Mucosa of rectum (tissue), 2 donors: ENCODE measurements at regions not wholly inside any gene's neighbourhood (a gene's known extent, or its start where the extent isn't known, plus 50 kb on each side); places are given as distances from the start of the nearest gene placed in this dataset.

Source experiments
- H3K27ac ChIP-seq, 2 donors: one replicate each; pipeline ENCODE4 v1.7.0; 2013; ENCODE audit warnings: inconsistent platforms in 2 of 2, low read depth in 2 of 2, low read length in 2 of 2
- H3K27me3 ChIP-seq, 2 donors: one replicate each; pipeline ENCODE4 v1.7.0; 2013; ENCODE audit warnings: low read length in 2 of 2; ENCODE audit not compliant: control insufficient read depth in 2 of 2, insufficient read depth in 2 of 2
- H3K36me3 ChIP-seq, 2 donors: one replicate each; pipeline ENCODE4 v1.7.0; 2013; ENCODE audit warnings: low read length in 2 of 2; ENCODE audit not compliant: control insufficient read depth in 2 of 2, insufficient read depth in 2 of 2
- H3K4me1 ChIP-seq, 2 donors: one replicate each; pipeline ENCODE4 v1.7.0; 2013; ENCODE audit warnings: low read length in 2 of 2, mild to moderate bottlenecking in 1 of 2; ENCODE audit not compliant: control insufficient read depth in 2 of 2, insufficient read depth in 2 of 2
- H3K4me3 ChIP-seq, 2 donors: one replicate each; pipeline ENCODE4 v1.7.0; 2013; ENCODE audit warnings: low read length in 2 of 2
- H3K9ac ChIP-seq, 2 donors: one replicate each; pipeline ENCODE4 v1.7.0; 2013; ENCODE audit warnings: low read length in 2 of 2, low read depth in 1 of 2, mild to moderate bottlenecking in 1 of 2
- H3K9me3 ChIP-seq, 2 donors: one replicate each; pipeline ENCODE4 v1.7.0; 2013; ENCODE audit warnings: low read length in 2 of 2; ENCODE audit not compliant: control insufficient read depth in 2 of 2
- donor health status: healthy.
- donor health status: Normal muscosa, but diverticular disease.

DNA sequence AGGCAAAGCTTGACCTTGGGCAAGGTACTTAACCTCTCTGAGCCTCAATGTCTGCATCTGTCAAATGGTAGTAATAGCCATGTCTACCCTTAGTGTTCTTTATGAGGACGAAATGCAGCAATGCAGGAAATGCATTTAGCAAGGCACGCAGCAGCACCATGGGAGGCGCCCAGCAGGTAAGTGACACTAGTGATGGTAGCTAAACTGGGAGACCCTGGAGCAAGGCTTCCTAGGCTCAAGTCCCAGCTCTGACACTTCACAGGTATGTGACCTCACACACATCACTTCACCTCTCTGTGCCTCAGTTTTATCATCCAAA is 289.0 kb downstream of the RRAGC start:
- H3K27me3 ChIP-seq: peaks cover 2 to 3% of the 10 kb centered on the region in 2 donors
- no peaks in the 10 kb centered on the region for H3K36me3 ChIP-seq
- H3K9ac ChIP-seq: no peak overlapping the region
- no peaks in the 10 kb centered on the region for H3K9me3 ChIP-seq
- H3K27ac ChIP-seq: no peak overlapping the region
- H3K4me1 ChIP-seq: no peaks in the 10 kb centered on the region
- no peak overlapping the region for H3K4me3 ChIP-seq

DNA sequence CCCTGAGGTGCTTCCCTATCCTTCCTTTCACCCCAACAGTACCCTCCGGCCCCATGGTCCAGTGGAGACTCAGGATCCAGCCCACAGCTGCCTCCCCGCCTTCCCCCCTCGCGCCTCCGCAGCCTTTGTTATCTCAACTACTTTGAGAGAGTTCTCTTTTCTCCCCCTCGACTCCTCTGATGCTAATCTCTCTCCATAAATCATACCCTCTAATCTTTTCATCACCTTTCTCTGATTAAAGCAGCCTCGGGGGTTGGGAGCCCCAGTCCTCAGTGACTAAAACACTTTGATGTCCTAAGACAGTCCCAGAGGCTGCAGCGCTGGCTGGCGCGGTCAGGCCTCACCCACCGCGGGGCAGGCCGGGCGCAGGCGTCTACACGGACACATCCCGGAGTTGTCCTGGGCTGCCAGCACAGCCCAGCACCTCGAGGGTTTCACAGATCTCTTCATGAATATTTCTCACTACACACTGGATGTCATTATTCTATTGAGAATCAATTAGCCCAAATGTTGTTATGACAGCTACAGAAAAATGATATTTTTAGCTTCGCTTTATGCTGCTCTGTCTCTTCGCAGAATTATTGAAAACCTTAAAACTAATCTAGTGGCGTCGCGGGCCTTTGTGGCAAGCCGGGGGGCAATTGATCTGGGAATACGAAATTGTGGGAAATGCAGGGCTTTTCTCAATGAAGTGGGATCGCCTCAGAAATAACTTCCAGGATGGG is 289.5 kb downstream of the RRAGC start:
- peaks cover 2 to 3% of the 10 kb centered on the region in 2 donors for H3K27me3 ChIP-seq
- no peak overlapping the region for H3K4me3 ChIP-seq
- no peaks in the 10 kb centered on the region for H3K4me1 ChIP-seq
- no peaks in the 10 kb centered on the region for H3K9me3 ChIP-seq
- H3K9ac ChIP-seq: no peak overlapping the region
- H3K27ac ChIP-seq: no peak overlapping the region
- H3K36me3 ChIP-seq: no peaks in the 10 kb centered on the region

DNA sequence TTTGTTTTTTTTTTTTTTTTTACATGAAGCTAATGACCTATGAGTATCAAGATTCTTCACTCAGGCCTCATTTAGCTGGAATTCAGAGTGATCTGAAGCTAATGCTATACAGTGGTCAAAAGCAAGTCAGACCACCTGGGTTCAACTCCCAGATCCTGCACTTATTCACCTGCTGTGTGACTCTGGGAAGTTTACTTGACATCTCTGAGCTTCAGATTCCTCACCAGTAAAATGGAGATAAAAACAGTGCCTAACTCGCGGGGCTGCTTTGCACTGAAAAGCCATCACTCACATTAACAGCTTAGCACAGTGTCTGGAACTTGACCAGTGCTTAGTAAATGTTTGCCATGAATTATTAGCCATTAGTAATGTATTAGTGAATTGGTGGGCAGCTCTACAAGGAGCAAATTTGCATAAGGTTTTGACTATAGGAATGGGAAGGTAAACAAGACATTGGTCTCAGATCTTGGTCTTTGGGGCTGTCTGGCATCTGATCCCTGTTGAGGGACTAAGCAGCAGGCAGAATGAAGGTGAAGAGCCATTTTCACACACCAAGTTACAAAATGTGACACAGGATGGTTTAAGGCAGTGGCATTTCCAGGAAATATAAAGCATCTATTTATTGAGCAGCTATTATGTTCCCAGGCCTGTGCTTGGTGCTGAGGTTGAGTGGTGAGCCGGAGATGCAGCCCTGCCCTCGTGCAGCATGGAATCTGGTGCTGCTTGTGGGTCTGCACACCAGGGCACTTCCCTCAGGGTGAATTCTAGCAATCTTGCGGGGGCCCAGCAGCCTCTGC is 291.3 kb downstream of the RRAGC start:
- Histone ChIP-seq H3K4me1 (no peaks in the 10 kb centered on the region), H3K27me3 (peaks cover 0 to 3% of the 10 kb centered on the region in 2 donors), H3K9me3 (no peaks in the 10 kb centered on the region), H3K9ac (no peak overlapping the region), H3K4me3 (no peak overlapping the region), H3K27ac (no peak overlapping the region), H3K36me3 (no peaks in the 10 kb centered on the region)

DNA sequence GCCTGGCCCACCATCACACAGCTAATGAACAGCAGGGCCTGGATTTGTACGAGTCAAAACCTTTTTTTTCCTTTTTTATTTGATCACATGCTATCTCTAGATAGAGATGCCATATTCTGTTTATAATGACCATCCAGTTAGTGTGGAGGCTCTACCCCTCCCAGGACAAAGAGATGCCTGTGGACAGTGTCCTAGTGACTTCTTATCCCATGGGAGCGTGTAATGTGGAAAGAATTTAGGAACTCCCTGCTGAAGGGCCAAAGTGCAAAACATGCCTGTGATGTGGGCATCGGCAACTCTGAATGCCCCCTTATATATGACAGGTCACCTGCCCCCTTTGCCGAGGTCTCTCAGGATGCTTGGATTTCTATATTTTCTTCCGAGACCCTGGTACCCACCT is 292.2 kb downstream of the RRAGC start:
- Histone ChIP-seq H3K4me1 (no peaks in the 10 kb centered on the region), H3K27ac (no peak overlapping the region), H3K9ac (no peak overlapping the region), H3K27me3 (peaks cover 0 to 3% of the 10 kb centered on the region in 2 donors), H3K36me3 (no peaks in the 10 kb centered on the region), H3K4me3 (no peak overlapping the region), H3K9me3 (no peaks in the 10 kb centered on the region)

DNA sequence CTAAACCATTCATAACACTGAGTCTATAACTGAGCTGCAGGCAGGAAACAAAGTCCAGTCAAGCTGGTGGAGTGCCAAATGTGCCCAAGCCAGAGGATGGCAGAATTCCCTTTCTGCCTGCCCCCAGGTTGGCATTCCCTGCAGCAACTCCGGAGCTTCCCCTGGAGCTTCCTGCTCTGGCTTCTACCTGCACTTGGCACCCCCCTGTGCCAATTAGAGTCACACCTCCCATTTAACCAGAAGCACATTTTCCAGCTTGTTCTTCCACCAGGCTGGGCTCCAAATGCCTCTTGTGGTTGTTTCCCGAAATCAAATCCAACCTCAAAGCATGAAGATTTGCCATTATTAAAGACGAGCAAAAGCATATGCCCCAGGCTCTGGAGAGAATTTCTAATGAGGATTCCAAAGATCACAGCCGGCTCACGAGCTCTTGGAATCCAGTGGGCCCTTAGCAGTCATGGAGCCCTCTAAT is 294.5 kb downstream of the RRAGC start:
- Histone ChIP-seq H3K9ac (no peak overlapping the region), H3K4me1 (peaks cover 3 to 6% of the 10 kb centered on the region in 2 donors), H3K9me3 (no peaks in the 10 kb centered on the region), H3K4me3 (no peak overlapping the region), H3K27me3 (peaks cover 0 to 4% of the 10 kb centered on the region in 2 donors), H3K27ac (no peak overlapping the region), H3K36me3 (no peaks in the 10 kb centered on the region)

DNA sequence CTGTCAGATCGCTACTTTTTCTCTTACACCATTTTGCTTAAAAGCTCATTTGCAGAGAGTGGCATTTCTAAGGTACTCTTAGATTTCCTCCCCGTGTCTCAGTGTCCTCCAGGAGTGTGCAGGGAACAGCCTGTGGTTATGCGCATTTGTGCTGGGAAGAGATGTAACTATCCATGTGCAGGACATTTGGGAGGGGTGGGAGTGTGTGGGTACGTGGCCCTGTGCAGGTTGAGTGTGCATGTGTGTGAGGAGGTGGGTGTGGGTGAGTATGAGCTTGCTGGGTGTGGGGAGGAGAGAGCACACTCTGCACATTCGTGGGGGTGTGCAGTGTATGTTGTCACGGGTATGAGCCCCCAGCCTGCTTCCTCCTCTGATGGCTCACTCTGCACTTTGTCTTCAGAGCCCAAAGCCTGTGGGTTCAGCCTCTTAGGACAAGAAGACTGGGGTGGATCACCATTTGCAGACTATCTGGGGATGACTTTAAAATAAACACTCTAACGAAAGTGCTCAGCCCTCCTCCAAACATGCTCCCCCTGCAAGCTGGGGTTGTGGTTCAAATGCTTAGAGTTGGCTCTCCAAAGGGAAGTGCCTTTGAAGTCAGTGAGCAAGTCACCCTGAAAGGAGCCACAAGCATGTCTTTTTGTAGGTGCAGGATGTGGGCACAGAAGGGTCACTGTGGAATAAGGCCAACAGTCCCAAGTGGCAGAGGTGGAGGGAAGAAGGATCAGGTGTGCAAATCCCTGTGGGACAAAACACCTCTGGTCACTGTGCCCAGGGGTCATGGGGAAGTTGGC is 295.4 kb downstream of the RRAGC start:
- H3K27me3 ChIP-seq: peaks cover 0 to 5% of the 10 kb centered on the region in 2 donors
- H3K9me3 ChIP-seq: no peaks in the 10 kb centered on the region
- no peak overlapping the region for H3K27ac ChIP-seq
- no peak overlapping the region for H3K9ac ChIP-seq
- H3K36me3 ChIP-seq: no peaks in the 10 kb centered on the region
- H3K4me1 ChIP-seq: peaks cover 4 to 6% of the 10 kb centered on the region in 2 donors
- H3K4me3 ChIP-seq: no peak overlapping the region

DNA sequence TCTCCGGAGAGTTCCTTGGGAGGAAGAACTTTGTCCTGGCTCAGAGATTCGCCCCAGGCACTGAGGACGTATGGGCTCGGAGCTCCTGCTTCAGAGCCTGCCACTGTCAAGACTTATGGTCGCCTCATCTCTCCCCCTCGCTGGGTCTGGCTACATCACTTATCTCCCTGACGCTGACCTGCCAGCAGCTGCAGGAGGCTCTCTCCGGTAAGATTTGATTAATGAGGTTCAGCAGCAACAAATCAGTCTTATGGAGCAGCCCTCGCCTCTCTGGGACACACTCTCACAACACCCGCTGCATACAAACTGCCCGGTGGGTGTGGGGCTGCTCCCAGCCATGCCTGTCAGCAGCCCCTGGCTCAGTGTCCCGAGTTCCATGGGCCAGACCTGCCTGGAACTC is 297.8 kb downstream of the RRAGC start:
- H3K4me1 ChIP-seq: peaks cover 4 to 6% of the 10 kb centered on the region in 2 donors
- H3K9me3 ChIP-seq: no peaks in the 10 kb centered on the region
- no peak overlapping the region for H3K9ac ChIP-seq
- H3K36me3 ChIP-seq: no peaks in the 10 kb centered on the region
- H3K4me3 ChIP-seq: no peak overlapping the region
- H3K27ac ChIP-seq: no peak overlapping the region
- peaks cover 0 to 5% of the 10 kb centered on the region in 2 donors for H3K27me3 ChIP-seq

DNA sequence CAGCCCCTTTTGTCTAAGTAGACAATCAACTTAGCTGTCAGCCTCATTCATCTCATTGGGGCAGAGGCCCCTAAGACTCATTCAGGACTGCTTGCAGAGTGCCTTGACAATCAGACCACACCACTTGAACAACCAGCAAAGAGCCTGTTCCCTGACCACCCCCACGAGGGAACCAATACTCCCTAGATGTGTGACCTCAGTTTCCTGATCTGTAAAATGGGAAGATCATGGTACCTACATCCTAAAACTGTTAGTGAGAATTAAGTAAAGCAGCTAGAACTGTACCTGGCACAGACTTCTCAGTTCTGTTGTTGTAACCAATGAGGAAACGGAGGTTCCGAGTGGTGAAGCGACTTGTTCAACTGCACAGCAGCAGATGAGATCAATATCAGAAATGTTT is 298.5 kb downstream of the RRAGC start:
- Histone ChIP-seq H3K36me3 (no peaks in the 10 kb centered on the region), H3K9me3 (no peaks in the 10 kb centered on the region), H3K27me3 (peaks cover 0 to 5% of the 10 kb centered on the region in 2 donors), H3K27ac (no peak overlapping the region), H3K9ac (no peak overlapping the region), H3K4me1 (peaks cover 4 to 6% of the 10 kb centered on the region in 2 donors), H3K4me3 (no peak overlapping the region)

DNA sequence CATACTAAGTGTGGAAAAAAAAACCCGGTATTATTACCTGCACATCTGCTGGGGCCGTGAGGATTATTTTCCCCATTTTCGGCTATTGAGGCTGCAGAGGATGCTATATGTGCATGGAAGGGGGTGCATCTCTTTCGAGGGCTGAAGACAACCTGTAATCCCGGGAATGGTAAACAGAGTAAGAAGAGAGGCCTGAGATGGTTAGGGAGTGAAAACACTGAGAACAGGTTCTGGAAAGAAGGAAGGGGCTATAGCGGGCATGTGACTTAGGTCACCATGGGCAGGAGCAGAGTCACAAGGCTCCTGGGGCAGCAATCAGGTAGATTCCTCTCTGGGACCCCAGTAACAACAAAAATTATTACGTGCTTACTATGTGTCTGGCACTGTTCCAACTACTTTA is 299.1 kb downstream of the RRAGC start:
- H3K4me3 ChIP-seq: peak overlapping the region in 1 of 2 donors; percentile 48
- no peaks in the 10 kb centered on the region for H3K36me3 ChIP-seq
- H3K4me1 ChIP-seq: peaks cover 4 to 6% of the 10 kb centered on the region in 2 donors
- H3K9ac ChIP-seq: no peak overlapping the region
- H3K9me3 ChIP-seq: no peaks in the 10 kb centered on the region
- peaks cover 0 to 7% of the 10 kb centered on the region in 2 donors for H3K27me3 ChIP-seq
- H3K27ac ChIP-seq: no peak overlapping the region
